ENCODE measurements at regions not wholly inside any gene's neighbourhood (a gene's known extent, or its start where the extent isn't known, plus 50 kb on each side); places are given as distances from the start of the nearest gene placed in this dataset.

DNA sequence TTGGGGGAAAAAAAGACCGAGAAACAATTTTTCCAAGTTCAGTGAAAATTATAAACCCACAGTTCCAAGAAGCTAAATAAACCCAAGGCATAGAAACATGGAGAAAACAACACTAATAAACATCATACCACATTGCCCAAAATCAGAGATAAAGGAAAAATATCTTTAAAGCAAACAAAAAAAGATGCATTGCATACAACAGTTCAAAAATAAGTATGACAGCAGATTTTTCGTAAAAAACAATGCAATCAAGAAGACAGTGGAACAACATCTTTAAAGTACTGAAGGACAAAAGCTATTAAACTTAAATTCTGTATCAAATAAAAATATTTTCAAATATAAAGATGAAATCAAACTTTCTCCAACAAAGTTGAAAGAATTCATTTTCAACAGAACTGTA lies 921.3 kb downstream of the METTL15 start:
- peak; percentile 3 for DNase-seq

DNA sequence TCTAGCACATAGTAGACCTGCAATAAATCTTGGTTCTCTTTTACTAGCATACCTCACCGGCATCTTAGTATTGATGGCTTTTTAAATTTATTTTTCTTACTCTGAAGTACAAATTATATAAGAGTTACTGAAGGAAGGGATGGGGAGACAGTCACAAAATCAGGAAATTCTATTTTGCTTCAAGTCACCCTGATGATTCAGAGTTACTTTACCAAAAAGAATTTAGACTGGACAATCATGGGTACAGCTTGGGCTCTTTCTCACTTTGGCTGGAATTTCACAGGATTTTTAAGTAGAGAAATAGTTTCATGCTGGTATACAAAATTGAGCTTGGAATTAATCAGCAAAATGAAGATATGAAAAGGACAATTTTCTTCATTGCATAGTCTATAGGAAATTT lies 919.2 kb downstream of the METTL15 start:
- DNase-seq, result no peak

DNA sequence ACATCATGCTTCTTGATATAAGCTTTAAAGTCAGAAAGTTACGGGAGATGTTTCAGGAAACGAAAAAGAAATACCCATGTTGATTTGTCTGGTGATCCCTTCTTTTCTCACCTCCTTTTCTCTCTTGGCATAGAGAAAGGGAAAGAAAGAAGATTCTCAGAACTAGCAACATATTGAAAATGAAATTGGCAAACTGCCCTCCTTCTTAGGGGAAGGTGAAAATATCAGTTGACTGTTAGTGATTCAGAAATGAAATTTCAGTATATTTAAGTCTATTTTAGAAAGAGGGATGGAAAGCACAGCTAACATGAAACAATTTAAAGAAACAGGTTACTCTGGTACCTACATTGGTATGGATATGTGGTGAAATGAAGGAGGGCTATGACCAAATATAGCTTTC lies 918.1 kb downstream of the METTL15 start:
- DNase-seq, result no peak

DNA sequence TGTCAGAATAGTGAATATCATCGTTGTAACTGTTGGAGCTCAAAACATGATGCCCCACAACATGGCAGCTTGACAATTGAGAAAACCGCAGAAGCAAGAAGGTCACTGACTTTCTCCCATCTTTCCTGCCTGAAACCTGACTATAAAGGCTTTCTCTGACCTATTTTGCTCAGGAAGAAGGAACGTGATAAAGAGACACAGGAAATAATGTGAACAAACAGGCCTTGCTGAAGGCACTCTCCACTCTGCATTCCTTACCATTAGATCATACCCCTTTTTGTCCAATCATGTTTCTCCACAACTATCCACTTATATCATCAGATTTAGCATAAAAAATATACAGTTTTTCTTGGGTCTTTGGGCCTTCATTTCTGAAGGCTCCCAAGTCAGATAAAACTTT lies 916.8 kb downstream of the METTL15 start:
- DNase-seq, result no peak

DNA sequence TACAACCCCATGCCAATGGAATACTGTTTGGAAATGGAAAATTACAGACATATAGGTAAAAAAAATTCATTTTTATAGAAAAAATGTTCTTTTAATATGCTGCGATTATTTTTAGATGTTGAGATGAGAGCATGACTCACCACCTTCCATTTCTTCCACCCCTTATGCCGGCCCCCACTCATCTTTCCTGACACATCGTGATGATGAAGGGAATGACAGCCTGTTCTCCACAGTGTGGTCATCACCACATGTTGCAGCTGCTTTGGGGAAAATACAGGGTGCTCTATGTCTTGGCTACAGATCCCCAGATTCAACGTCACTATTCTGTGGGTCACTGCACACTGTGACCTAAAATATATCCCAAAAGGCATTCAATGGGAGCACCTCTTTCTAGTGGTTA lies 916.2 kb downstream of the METTL15 start:
- DNase-seq, result no peak

DNA sequence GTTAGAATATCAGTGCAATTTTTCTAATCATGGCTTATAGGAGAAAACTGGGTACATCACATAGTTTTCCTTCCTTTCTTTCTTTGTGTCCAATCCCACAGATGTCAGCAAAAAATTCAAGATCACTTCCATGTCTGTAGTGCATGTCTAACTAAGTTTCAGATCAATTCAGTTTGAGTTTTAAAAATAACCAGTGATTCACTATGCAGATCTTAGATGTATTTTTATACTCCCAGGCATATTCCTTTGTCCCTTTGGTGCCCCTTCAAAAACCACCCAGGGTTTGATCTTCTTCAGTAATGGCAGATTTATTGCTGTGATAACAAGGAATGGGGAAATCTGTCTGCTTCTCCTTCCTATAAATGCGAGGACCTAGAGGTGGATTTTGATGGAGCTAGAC lies 915.6 kb downstream of the METTL15 start:
- no peak for DNase-seq

DNA sequence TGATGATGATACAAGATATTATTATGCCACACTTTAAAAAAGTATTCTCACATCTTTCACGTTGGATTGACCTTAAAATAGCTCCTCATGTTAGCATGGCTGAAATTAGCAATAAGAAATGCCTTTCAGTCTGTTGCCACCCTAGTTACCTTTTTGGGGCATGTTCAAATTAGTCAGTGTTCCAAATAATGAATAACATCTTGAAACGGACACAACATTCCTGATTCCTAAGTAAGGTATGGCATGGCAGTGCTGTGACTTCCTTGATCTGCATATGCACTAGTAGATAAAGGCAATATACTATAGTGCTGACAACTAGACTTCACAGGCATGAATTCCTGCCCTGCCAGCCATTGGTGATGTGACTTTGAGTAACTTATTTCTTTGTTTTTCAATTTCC lies 914.5 kb downstream of the METTL15 start:
- DNase-seq, result no peak

DNA sequence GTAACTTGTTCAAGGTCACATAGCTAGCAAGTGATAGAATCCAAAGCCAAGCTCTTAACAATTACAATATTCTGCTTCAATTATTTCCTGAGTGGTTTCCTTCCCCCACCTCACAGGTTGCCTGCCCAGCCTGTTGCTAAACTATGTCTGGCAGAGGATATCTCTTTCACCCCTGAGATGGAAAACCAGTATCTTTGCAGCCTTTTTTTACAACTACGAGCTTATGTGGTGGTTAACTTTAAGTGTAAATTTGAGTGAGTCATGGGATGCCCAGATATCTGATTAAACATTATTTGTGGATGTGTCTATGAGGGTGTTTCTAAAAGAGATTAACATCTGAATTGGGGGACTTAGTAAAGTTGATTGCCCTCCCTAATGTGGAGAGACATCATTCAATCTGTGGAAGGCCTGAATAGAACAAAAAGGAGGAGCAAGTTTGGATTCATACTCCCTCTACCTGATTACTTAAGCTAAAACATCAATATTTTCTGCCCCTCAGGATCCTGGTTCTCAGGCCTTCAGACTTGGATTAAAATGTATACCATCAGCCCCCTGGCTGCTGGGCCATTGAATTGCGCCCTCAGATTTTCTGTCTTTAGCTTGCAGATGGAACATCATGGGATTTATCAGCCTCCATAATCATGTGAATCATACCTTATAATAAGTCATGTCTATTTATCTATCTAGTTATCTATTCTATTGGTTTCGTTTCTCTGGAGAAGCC lies 911.9 kb downstream of the METTL15 start:
- peak; percentile 22 for DNase-seq

DNA sequence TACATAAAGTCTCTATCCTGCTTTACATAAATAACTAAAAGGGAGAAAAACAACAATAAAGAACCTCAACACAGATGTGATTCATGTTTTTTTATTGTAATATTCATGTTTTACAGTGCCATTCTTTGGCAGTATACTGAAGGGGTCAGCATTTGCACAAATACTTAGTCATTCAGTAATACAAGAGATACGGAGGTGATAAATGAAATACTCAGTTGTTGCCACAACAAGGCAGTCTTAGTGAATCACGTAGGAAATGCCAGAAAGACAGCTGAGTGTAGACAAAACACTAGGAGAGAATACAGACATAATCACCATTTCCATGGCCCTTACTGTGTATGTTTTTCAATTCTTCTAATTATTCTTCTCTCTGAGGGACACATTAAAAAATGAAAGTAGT lies 910.4 kb downstream of the METTL15 start:
- DNase-seq, result no peak

DNA sequence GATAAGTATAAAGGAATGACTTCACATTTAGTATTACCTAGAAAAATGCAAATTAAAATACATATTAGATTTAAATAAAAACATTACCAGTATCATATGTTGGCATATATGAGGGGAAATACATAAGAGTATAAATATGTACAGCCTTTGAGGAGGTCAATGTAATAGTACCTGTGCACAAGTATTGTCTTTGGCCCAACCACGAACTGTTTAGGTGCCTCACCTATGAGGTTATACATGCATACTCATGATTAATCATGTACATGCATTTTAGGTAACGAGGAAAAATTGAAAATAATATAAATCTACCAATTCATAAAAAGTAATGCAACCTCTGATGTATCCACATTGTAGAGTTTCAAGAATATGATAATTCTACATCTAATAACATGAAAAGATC lies 909.8 kb downstream of the METTL15 start:
- DNase-seq, result no peak

DNA sequence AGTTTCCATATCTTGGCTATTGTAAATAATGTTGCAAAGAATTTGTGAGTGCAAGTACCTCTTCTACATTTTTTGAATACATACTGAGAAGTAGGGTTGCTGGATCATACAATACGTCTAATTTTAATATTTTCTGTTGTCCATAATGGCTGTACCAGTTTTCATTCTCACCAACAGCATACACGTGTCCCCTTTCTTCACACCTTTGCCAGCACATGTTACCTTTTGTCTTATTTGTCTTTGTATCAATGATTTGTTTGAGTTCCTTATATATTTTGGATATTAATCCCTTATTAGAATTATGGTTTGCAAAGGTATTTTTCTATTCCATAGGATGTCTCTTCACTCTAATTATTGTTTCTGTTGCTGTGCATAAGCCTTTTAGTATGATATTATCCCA lies 904.3 kb downstream of the METTL15 start:
- no peak for DNase-seq

DNA sequence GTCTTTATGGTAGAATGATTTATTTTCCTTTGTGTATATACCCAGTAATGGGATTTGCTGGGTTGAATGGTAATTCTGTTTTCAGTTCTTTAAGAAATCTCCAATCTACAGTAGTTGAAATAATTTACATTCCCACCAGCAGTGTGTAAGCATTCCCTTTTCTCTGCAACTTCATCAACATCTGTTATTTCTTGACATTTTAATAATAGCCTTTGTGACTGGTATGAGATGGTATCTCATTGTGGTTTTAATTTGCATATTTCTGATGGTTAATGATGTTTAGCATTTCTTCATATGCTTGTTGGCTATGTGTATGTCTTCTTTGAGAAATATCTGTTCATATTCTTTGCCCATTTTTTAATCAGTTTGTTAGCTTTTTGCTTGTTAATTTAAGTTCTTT lies 901.2 kb downstream of the METTL15 start:
- DNase-seq, result no peak

DNA sequence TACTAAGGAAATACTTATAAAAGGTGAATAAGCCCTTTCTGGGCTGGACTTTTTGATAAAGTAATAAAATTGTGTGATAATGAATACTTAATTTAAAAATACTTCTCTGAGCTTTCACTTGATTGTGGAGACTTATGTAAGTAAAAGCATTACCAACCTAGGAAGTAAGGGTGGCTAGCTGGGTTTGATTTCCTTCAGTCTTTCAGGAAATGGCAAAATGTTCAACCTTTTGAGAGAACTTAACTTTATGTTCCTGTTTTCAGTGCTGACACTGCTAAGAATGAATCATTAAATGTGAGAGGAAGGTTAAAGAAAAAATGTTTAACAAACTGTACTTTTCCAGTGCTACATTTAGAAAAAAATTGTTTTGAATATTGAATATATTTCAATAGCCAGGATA lies 900.3 kb downstream of the METTL15 start:
- no peak for DNase-seq

DNA sequence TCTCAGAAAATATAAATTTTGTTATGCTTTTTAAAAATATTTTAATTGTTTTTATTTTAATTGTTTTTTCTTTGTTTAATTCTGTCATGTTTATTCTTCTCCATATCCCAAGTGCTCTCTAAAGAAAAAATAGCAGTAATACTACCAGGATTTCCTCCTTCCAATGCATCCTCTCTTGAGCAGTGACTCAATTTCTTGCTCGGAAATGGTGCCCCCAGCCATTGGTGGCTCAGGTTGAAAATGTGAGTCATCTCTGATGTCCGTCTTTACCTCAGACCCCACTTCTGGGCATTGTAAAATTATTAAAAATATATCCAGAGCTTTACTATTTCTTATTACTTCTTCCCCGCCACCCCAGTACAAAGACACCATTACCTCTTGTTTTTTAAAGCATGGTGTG lies 898.5 kb downstream of the METTL15 start:
- DNase-seq, result no peak

DNA sequence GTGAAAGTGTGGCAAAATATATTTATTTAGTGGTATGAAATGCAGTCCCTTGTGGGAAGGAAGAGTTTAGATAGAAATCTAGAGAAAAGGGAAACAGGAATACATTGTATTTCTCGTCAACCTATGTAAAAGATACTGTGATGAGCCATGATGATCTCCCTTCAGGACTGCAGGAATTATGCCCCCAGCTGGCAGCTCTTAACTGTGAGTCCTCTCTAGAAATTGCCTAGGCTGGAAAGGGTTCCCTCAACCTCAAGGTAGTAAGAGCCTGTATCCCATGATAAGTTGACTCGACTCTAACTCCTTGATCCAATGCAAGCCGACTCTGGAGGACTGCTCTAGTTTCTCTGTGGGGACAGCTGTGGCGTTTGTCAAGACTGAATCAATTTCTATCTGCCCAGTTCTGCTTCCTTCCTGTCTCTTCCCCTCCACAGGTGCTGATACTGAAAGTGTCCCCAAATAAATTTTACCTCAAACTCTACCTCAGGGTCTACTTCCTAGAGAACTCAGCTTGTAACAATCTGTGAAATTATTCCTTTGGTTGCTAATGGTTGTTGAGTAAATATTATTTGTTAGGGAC lies 897.3 kb downstream of the METTL15 start:
- no peak for DNase-seq

DNA sequence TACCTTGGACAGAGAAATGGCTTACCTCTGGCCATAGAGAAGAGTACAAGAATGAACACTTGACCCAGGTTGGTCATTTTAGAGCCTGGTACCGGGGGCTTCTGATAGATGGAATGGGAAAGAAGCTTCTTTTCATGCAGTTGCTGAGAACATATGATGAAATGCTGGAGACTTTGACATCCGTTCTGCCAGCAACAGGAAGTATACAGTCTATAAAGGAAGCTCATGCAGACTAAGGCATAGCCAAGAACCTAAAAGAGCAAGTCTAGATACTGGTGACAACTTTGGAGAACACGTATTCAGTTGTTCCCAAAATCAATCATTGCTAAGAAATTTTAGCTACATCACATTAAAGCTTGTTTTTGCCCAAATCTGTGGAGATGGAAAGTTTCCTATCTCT lies 894.6 kb downstream of the METTL15 start:
- DNase-seq, result no peak

DNA sequence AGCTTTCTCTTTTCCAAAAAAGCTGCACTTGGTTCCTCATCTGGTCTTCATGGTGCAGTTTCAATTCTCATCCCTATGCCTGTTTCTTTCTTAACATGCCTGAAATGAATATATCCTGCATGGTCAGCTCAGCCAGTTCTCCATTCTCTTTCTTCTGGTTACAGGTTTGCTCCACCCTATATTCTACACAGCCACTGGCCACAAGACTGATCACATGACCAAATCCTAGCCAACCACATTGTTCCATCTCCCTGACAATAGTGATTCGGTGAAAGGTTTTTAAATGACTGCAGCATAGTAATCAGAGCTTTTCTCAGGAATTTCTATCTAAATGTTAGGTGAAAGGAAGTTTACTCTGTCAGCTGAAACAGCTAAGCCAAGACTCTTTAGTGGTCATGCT lies 891.4 kb downstream of the METTL15 start:
- DNase-seq, result peak; percentile 60

DNA sequence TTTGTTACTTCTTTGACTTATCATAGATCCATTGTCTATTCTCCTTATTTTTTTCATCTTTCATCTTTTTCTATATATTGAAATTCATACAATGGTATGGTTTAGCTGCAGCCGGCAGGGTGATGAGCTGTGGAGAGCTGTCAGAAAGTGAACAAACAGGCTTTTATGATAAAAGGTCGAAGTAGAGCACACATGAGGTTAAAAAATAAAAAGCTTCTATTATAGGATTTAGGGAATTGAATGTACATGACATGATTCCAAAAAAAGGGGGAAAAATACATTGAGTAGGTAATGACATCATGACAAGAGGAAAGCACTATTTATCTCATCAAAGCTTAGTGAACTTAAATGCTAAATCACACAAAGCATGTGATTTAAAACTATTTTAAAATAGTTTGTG lies 884.8 kb downstream of the METTL15 start:
- no peak for DNase-seq

DNA sequence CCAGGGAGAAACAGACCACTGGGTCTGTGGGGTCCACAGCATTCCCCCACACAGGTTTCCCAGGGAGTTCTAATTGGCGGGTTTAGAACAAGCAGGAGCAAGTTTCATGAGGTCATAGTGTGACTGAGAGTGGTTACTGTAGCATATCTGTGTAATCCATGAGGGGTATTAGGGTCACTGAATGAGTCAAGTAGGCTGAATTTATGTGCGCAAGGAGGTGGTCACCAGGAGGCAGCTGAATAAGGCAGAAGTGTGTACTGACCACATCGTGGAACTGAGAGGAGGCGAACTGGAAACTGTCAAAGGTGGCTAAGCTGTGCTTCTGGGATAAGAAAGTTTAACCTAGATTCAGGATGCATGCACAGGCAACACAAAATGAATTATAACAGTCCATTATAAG lies 876.0 kb downstream of the METTL15 start:
- DNase-seq, result no peak

DNA sequence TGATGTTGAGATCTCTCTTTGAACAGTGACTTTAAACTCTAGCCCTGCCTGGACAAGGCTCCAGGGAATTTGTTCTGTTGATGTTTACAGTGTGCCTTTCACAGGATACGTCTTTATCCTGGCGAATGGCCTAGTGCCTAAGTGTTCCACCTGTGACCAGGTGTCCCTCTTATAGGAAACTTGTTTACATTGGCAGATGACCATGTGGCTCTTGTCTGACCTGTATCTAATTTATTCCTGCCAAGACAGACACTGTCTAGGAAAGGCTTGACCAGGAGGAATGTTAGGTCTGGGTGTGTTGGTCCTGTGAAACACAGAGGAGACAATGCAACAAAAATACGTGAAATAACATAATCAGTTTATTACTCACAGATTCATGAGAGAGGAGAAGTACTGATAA lies 875.6 kb downstream of the METTL15 start:
- no peak for DNase-seq

DNA sequence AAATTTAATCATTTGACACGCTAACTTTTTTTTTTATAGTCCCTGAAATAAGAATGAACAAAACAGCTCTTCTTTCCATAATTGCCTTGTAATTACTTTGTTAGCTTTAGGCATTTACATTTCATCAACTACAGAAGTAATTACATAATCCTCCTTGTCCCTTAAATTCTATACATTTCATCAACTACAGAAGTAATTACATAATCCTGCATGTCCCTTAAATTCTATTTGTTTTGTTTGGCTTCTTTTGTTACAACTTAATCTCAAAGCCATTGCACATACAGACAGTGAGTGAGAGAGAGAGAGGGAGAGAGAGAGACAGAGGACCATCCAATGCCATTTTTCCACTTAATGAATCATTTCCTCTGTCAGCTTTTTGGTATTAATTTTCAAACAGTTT lies 873.2 kb downstream of the METTL15 start:
- DNase-seq, result no peak

DNA sequence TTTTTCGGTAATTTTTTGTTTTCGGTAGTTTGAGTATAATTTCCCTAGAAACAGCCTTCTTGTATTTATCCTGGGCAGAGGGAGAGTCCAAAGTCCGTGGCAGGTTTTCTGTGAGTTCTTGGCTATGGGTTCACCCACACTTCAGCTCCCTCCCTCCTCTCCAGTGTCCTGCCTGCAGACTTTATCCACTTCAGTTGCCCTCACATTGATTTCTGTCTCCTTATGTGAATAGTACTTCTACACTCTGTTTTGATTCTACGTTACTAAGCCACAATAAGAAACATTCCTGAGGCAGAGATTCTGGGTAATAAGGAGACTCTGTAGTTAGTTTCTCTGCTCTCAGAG lies 868.6 kb downstream of the METTL15 start:
- no peak for DNase-seq

DNA sequence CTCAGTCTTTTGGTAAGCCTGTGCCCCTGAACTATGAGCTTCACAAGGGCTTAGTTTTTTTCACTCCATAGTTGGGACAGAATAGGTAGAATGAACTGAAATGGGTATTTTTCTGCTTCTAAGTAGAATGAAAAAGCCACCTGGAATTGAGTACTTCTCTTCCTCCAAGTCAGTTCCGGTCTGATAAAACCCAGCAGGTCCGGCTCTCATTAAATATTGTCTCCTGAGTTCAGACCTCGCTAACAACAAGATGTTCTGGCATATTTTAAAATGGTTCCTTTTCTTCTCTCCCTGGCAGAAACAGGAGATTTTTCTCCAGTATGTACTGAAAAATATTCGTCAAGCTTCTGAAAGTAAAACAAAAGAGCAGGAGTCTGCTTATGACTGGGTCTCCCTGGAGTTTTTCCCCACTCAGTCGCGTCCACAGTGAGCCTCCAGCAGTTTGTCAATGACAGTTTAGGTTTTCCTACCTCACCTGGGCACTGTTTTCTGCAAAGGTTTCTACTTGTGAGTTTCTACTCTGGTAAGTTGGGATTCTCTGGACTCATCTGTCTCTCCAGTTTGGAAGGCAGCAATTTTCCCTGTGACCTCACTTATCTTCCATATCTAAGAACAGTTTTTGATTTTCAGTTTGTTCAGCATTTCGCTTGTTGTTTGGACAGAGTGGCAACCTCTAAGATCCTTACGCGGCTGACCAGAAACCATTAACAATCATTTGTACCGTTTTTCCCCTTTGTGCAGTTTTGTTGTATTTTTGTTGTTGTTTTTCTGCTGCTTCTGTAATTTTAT lies 868.0 kb downstream of the METTL15 start:
- no peak for DNase-seq

DNA sequence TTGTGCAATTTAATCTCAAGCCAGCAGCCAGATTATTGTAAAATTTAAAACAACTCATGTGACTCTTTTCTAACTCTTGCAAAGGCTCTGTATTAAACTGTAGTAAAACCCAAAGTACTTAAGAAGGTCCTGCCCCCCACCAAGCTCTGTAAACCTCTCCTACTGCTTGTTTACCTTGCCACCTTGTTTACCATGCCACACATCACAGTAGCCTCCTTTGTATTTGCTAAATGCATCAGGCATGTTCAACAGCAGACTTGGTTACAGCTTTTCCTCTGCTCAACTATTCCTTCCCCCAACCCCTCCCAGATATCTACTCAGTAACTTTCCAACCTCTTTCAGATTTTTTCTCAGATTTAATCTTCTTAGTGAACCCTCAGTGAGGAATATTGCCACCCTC lies 861.6 kb downstream of the METTL15 start:
- DNase-seq, result no peak

DNA sequence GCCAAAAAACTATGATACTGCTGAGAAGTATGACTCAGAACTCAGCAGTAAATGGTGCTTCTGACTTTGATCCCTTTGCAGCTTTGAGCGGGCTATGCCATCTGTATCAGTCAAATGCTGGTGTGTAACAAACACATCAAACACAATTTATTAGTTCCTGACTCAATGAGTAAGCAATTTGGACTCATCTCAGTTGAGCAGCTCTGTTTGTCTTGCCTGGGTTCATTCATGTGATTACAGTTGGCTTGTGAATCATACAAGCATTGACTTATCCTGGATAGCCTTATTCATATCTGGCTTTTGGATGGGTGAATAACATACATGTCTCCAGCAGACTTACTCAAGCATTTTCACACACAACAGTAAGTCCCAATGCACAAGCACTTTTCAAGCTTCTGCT lies 858.8 kb downstream of the METTL15 start:
- no peak for DNase-seq
